ENCODE measurements at regions not wholly inside any gene's neighbourhood (a gene's known extent, or its start where the extent isn't known, plus 50 kb on each side); places are given as distances from the start of the nearest gene placed in this dataset.
"Not testable (repeated sequence)": the region's sequence is repeated elsewhere in the genome, so short reads cannot be mapped to it uniquely, and the experiment has no call there.

GRCh38 chr9:10843151-10843550 is 230.3 kb upstream of the PTPRD start:
- no peak for DNase-seq

GRCh38 chr9:10855847-10856246 is 243.0 kb upstream of the PTPRD start:
- DNase-seq, result no peak

GRCh38 chr9:10858817-10859216 is 246.0 kb upstream of the PTPRD start:
- DNase-seq, result no peak

GRCh38 chr9:10863476-10863875 is 250.7 kb upstream of the PTPRD start:
- DNase-seq, result no peak

- DNase-seq, result no peak
Observed at GRCh38 chr9:10867194-10867593, 254.4 kb upstream of the PTPRD start.

GRCh38 chr9:10869687-10870086 is 256.9 kb upstream of the PTPRD start:
- DNase-seq, result no peak

GRCh38 chr9:10873999-10874398 is 261.2 kb upstream of the PTPRD start:
- no peak for DNase-seq

- DNase-seq, result no peak
Observed at GRCh38 chr9:10875752-10876151, 262.9 kb upstream of the PTPRD start.

- DNase-seq, result no peak
Observed at GRCh38 chr9:10876333-10876732, 263.5 kb upstream of the PTPRD start.

- DNase-seq, result not testable (repeated sequence)
Observed at GRCh38 chr9:10890266-10890665, 277.5 kb upstream of the PTPRD start.

GRCh38 chr9:10899509-10899908 is 286.7 kb upstream of the PTPRD start:
- no peak for DNase-seq

GRCh38 chr9:10903969-10904368 is 291.2 kb upstream of the PTPRD start:
- DNase-seq, result no peak

- no peak for DNase-seq
Observed at GRCh38 chr9:10910779-10911178, 298.0 kb upstream of the PTPRD start.

- DNase-seq, result no peak
Observed at GRCh38 chr9:10911373-10911772, 298.6 kb upstream of the PTPRD start.

- no peak for DNase-seq
Observed at GRCh38 chr9:10917001-10917400, 304.2 kb upstream of the PTPRD start.

GRCh38 chr9:10921671-10922070 is 308.9 kb upstream of the PTPRD start:
- DNase-seq, result no peak

- no peak for DNase-seq
Observed at GRCh38 chr9:10925896-10926295, 313.1 kb upstream of the PTPRD start.

- no peak for DNase-seq
Observed at GRCh38 chr9:10928372-10928771, 315.6 kb upstream of the PTPRD start.

- no peak for DNase-seq
Observed at GRCh38 chr9:10930081-10930480, 317.3 kb upstream of the PTPRD start.

GRCh38 chr9:10946676-10947410 is 334.0 kb upstream of the PTPRD start:
- DNase-seq, result no peak

GRCh38 chr9:10957878-10958277 is 345.1 kb upstream of the PTPRD start:
- no peak for DNase-seq

GRCh38 chr9:10961883-10962282 is 349.1 kb upstream of the PTPRD start:
- no peak for DNase-seq

GRCh38 chr9:10983251-10983650 is 370.4 kb upstream of the PTPRD start:
- DNase-seq, result no peak

GRCh38 chr9:10999646-11000045 is 386.8 kb upstream of the PTPRD start:
- no peak for DNase-seq

GRCh38 chr9:11001546-11001945 is 388.7 kb upstream of the PTPRD start:
- no peak for DNase-seq
